ENCODE measurements at regions not wholly inside any gene's neighbourhood (a gene's known extent, or its start where the extent isn't known, plus 50 kb on each side); places are given as distances from the start of the nearest gene placed in this dataset.

DNA sequence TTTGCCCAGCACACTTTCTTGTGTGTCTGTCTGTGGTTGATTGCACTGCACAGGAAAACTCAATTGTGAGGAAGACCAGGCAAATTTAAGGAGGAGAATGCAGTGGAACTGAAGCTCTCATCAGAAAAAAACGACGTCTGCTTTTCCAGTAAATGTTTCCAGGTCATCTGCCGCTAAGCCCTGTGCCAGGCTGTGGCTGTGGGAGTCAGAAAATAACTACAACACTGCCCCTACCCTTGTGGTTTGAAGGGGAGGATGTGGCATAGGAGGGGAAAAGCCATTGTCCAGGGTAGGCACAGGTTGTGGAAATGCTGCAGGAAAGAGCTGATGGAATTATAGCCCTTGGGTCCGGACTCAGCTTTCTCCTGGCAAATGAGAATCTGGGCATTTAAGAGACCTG is 259.7 kb upstream of the TMEM132C start:
- peaks cover 59% of the 10 kb centered on the region for H3K9me3 Mint-ChIP-seq
- no peaks in the 10 kb centered on the region; the same call in 1 of the 2 replicates for H3K27me3 Mint-ChIP-seq (ENCODE audit: insufficient read depth)
- TF ChIP-seq, protein P1, sequence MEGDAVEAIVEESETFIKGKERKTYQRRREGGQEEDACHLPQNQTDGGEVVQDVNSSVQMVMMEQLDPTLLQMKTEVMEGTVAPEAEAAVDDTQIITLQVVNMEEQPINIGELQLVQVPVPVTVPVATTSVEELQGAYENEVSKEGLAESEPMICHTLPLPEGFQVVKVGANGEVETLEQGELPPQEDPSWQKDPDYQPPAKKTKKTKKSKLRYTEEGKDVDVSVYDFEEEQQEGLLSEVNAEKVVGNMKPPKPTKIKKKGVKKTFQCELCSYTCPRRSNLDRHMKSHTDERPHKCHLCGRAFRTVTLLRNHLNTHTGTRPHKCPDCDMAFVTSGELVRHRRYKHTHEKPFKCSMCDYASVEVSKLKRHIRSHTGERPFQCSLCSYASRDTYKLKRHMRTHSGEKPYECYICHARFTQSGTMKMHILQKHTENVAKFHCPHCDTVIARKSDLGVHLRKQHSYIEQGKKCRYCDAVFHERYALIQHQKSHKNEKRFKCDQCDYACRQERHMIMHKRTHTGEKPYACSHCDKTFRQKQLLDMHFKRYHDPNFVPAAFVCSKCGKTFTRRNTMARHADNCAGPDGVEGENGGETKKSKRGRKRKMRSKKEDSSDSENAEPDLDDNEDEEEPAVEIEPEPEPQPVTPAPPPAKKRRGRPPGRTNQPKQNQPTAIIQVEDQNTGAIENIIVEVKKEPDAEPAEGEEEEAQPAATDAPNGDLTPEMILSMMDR (IDR thresholded peaks at IDR 0.05), result no peak
- H3K4me1 Mint-ChIP-seq (ENCODE audit: low read depth), result no peaks in the 10 kb centered on the region
- H3K4me3 Mint-ChIP-seq, result no peak overlapping the region
- no peaks in the 10 kb centered on the region for H3K36me3 Mint-ChIP-seq (ENCODE audit: low read depth)
- no peak overlapping the region for H3K27ac Mint-ChIP-seq
- no peak for DNase-seq

DNA sequence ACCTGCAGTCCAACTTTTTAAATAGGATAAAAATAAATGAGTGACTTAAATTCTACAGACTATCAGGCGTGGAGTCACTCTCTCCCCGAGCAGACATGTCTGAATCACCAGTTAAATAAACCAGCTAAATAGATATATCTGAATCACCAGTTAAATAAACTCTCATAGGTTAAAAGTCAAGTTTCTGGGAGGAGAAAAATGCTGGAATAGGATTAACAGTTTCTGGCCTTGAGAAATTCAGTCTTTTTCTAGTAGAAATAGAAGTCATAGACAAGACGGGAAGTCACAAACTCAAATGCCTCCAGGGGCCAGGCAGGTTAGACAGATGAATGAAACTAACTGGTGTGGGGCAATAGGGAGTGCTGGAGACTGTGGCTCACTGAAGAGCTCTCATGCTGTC is 258.6 kb upstream of the TMEM132C start:
- no peaks in the 10 kb centered on the region for H3K36me3 Mint-ChIP-seq (ENCODE audit: low read depth)
- TF ChIP-seq, protein P1 (IDR thresholded peaks at IDR 0.05), result no peak
- DNase-seq, result peak; percentile 2
- H3K27ac Mint-ChIP-seq, result no peak overlapping the region
- H3K9me3 Mint-ChIP-seq, result peaks cover 61% of the 10 kb centered on the region
- H3K4me3 Mint-ChIP-seq, result no peak overlapping the region
- no peaks in the 10 kb centered on the region; the same call in 1 of the 2 replicates for H3K27me3 Mint-ChIP-seq (ENCODE audit: insufficient read depth)
- H3K4me1 Mint-ChIP-seq (ENCODE audit: low read depth), result no peaks in the 10 kb centered on the region

DNA sequence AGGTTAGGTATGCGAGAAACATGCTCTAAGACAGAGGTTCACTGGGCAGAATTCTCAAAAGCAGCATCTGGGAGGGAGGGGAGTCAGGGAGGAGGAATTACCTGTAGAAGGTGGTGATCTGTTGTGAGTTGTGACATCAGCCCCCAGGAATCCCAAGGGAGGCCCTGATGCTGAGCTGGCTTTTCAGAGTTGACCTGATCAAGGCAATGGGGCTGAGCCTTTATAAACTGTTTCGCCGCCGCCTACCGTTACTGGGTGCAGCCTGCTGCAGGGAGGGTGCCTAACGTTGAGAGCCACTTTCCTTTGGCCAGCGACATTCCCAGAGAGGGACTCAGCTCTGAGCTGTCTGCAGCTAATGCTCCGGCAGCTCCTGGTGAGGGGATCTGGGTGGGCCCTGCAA is 257.9 kb upstream of the TMEM132C start:
- no peaks in the 10 kb centered on the region for H3K36me3 Mint-ChIP-seq (ENCODE audit: low read depth)
- TF ChIP-seq, protein P1 (IDR thresholded peaks at IDR 0.05), result no peak
- DNase-seq, result no peak
- peaks cover 61% of the 10 kb centered on the region for H3K9me3 Mint-ChIP-seq
- H3K4me1 Mint-ChIP-seq (ENCODE audit: low read depth), result no peaks in the 10 kb centered on the region
- H3K27ac Mint-ChIP-seq, result no peak overlapping the region
- no peaks in the 10 kb centered on the region; the same call in 1 of the 2 replicates for H3K27me3 Mint-ChIP-seq (ENCODE audit: insufficient read depth)
- H3K4me3 Mint-ChIP-seq, result no peak overlapping the region

DNA sequence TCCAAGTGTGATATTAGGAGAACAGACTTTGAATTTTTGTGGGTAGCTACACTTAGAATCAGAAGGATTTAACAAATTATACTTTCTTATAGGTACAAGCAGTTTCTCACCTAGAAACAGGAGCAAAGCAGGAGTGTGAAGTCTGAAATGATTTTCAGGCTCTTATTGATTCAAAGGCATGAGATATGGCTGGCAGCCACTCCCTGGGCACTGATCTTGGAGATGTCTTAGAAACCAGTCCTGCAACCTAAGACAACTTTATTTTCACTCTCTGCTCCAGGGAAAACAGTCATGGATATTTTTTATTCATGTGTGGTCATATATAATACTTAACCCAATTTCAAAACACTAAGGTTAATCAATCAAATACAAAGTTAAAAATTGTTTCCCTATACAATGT is 254.9 kb upstream of the TMEM132C start:
- Mint-ChIP-seq H3K9me3 (peaks cover 64% of the 10 kb centered on the region), H3K27ac (no peak overlapping the region), H3K36me3 (ENCODE audit: low read depth) (no peaks in the 10 kb centered on the region), H3K27me3 (ENCODE audit: insufficient read depth) (no peaks in the 10 kb centered on the region; the same call in 1 of the 2 replicates), H3K4me1 (ENCODE audit: low read depth) (no peaks in the 10 kb centered on the region), H3K4me3 (no peak overlapping the region)
- no peak for DNase-seq
- TF ChIP-seq, protein P1 (IDR thresholded peaks at IDR 0.05), result no peak

DNA sequence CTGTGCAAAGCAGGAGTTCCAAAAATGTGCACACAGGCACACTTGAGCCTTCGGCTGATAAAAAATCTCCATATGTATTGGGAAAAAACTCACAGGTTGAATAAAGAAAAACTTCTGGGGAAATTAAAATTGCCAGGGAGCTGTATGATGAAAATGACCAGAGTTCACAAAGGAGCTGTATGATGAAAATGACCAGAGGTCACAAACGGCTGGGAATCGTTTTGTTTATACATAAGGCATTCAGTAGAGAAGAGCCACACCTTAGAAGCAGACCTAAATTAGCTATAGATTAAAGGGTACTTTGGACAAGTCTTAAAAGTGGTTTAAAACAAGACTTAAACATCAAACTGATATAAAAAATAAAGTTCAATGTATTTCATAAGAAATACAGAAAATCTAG is 251.7 kb upstream of the TMEM132C start:
- Mint-ChIP-seq H3K4me3 (no peak overlapping the region), H3K9me3 (peaks cover 52% of the 10 kb centered on the region), H3K27ac (no peak overlapping the region), H3K36me3 (ENCODE audit: low read depth) (peaks cover 13% of the 10 kb centered on the region), H3K4me1 (ENCODE audit: low read depth) (no peaks in the 10 kb centered on the region), H3K27me3 (ENCODE audit: insufficient read depth) (no peaks in the 10 kb centered on the region)
- TF ChIP-seq, protein P1 (IDR thresholded peaks at IDR 0.05), result no peak
- DNase-seq, result no peak

DNA sequence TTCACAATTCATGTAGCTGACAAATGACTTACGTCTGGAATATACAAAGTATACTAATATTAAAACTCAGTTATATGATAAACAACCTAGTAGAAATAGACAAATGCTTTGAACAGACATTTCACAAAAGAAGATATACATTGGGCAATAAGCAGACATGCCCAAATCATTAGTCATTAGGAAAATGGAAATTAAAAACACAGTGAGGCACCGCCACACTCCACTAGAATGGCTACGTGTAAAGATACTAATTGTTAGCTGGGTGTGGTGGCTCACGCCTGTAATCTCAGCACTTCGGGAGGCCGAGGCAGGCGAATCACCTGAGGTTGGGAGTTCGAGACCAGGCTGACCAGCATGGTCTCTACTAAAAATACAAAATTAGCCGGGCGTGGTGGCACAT is 248.9 kb upstream of the TMEM132C start:
- no peak for DNase-seq
- TF ChIP-seq, protein P1 (IDR thresholded peaks at IDR 0.05), result no peak
- Mint-ChIP-seq H3K27ac (no peak overlapping the region), H3K9me3 (peaks cover 62% of the 10 kb centered on the region), H3K4me3 (no peak overlapping the region), H3K4me1 (ENCODE audit: low read depth) (no peaks in the 10 kb centered on the region), H3K27me3 (ENCODE audit: insufficient read depth) (no peaks in the 10 kb centered on the region; the same call in 1 of the 2 replicates), H3K36me3 (ENCODE audit: low read depth) (peaks cover 15% of the 10 kb centered on the region)
